ENCODE measurements at regions not wholly inside any gene's neighbourhood (a gene's known extent, or its start where the extent isn't known, plus 50 kb on each side); places are given as distances from the start of the nearest gene placed in this dataset.

- TF ChIP-seq EZH2phosphoT487 (IDR thresholded peaks at IDR 0.05; ENCODE audit: insufficient read depth, low read depth), result no peak
- no peak for TF ChIP-seq EZH2 (IDR thresholded peaks at IDR 0.05; ENCODE audit: insufficient read depth, poor library complexity, severe bottlenecking)
These were observed 112.9 kb upstream of the MLIP start for GRCh38 chr6:53998303-53998702.
